Rectal smooth muscle tissue (tissue), 1 donor: ENCODE measurements at regions not wholly inside any gene's neighbourhood (a gene's known extent, or its start where the extent isn't known, plus 50 kb on each side); places are given as distances from the start of the nearest gene placed in this dataset.

Experiments
- H3K27ac ChIP-seq: one replicate; pipeline ENCODE4 v1.7.0; 2013; ENCODE audit warnings: low read depth, low read length, inconsistent platforms
- H3K27me3 ChIP-seq: one replicate; pipeline ENCODE4 v1.7.0; 2013; ENCODE audit warnings: low read length; ENCODE audit not compliant: control insufficient read depth, insufficient read depth
- H3K36me3 ChIP-seq: one replicate; pipeline ENCODE4 v1.7.0; 2013; ENCODE audit warnings: low read length; ENCODE audit not compliant: control insufficient read depth, insufficient read depth
- H3K4me1 ChIP-seq: one replicate; pipeline ENCODE4 v1.7.0; 2013; ENCODE audit warnings: low read length; ENCODE audit not compliant: control insufficient read depth, insufficient read depth
- H3K4me3 ChIP-seq: one replicate; pipeline ENCODE4 v1.7.0; 2013; ENCODE audit warnings: low read length
- H3K9ac ChIP-seq: one replicate; pipeline ENCODE4 v1.7.0; 2013; ENCODE audit warnings: low read length

DNA sequence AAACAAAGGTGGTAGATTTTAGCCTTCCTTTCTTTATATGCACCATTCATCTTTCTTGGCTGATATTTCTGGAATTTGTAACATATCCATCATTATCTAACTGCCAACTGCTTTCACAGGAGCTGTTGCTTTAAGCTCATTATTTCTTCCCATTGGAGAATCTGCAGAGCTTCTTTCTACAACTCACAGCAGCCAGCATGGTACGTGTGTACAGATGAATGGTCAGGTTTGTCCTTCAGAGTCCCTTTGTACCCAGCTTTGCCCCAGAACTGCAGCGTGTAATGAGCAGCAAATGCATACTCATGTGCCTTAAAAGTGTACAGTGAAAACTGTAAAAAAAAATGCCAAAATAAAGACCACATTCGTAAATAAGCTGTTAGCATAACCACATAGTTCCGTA is 260.9 kb downstream of the FIGN start:
- Histone ChIP-seq H3K9ac (no peak overlapping the region), H3K27ac (no peak overlapping the region), H3K4me1 (no peaks in the 10 kb centered on the region), H3K27me3 (no peaks in the 10 kb centered on the region), H3K4me3 (no peak overlapping the region), H3K36me3 (no peaks in the 10 kb centered on the region)

DNA sequence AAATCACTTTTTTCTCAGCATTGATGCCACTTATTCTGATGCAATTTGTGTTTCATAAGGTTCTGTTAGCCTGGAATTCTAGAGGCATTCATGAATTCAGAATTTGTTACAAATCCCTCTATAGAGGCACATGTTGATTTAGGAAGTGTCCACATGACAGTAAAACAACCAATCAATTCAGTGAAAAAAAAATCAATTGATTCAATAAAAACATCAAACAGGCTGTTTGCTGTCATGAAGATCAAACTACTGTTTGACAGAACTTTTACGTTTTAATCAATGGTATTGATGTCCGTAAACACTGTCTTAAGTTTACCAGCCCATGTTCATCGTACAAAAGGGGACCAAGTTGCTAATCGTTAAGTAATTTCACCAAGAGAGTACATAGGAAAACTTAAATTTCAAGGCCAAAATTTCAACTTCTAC is 261.5 kb downstream of the FIGN start:
- no peak overlapping the region for H3K4me3 ChIP-seq
- no peaks in the 10 kb centered on the region for H3K27me3 ChIP-seq
- H3K27ac ChIP-seq, result no peak overlapping the region
- H3K4me1 ChIP-seq, result no peaks in the 10 kb centered on the region
- H3K9ac ChIP-seq, result no peak overlapping the region
- H3K36me3 ChIP-seq, result no peaks in the 10 kb centered on the region

DNA sequence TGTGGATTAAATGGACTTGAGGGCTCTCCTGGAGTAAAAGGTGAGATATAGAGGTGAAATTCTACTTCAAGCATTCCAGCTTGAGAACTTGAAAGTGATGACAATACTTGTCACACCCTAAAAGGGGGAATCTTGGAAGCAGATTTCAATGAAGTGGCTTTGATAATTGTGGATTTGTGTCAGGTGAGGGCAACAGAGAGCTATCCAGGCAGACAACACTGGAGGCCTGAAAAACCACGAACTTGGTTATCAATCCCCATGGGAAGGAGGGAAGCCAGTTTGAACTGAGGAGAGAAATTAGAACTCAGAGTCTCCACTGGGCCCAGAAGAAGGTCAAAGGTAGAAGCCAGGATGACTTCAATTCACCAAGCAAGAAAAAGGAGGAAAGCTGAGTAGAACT is 263.9 kb downstream of the FIGN start:
- no peak overlapping the region for H3K9ac ChIP-seq
- H3K27me3 ChIP-seq, result no peaks in the 10 kb centered on the region
- no peak overlapping the region for H3K27ac ChIP-seq
- no peaks in the 10 kb centered on the region for H3K36me3 ChIP-seq
- no peak overlapping the region for H3K4me3 ChIP-seq
- no peaks in the 10 kb centered on the region for H3K4me1 ChIP-seq

DNA sequence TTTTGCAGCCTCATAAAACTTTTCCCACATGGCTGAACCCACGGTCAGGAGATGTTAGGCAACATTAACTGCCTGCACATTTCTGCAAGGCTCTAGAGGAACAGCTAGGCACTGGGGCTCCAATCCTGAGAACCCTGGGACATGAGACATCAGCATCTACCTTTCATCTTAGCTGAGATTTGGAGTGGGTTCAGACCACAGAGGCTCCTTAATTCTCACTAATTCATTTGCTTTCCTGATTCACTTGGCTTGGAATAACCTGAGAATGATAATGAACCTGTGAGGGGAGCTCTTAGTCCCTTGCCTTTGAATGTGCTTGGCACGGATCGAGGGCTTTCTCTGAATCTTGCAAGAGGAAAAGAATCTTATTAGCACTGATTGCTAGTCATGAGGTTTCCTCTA is 266.2 kb downstream of the FIGN start:
- Histone ChIP-seq H3K9ac (no peak overlapping the region), H3K4me3 (no peak overlapping the region), H3K27ac (no peak overlapping the region), H3K4me1 (no peaks in the 10 kb centered on the region), H3K36me3 (no peaks in the 10 kb centered on the region), H3K27me3 (no peaks in the 10 kb centered on the region)

DNA sequence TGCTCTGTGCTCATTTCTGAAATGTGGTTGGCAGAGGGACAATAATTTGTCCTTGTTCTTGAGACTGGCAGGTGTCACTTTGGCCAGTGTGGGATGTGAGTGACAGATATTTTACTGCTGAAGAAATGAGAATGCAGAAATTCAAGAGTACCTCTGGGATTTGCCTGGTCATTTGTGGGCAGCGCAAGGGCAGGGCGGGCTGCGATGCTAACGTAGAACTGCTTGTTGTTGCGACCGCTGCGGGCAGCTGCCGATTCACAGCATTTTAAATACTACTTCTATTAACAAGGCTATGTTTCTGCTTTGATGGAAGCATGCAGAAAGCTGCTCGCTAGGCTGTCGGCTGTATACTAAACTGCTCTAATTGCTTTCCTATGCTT is 268.6 kb downstream of the FIGN start:
- no peaks in the 10 kb centered on the region for H3K36me3 ChIP-seq
- H3K9ac ChIP-seq, result no peak overlapping the region
- H3K27me3 ChIP-seq, result no peaks in the 10 kb centered on the region
- H3K27ac ChIP-seq, result no peak overlapping the region
- no peak overlapping the region for H3K4me3 ChIP-seq
- no peaks in the 10 kb centered on the region for H3K4me1 ChIP-seq

DNA sequence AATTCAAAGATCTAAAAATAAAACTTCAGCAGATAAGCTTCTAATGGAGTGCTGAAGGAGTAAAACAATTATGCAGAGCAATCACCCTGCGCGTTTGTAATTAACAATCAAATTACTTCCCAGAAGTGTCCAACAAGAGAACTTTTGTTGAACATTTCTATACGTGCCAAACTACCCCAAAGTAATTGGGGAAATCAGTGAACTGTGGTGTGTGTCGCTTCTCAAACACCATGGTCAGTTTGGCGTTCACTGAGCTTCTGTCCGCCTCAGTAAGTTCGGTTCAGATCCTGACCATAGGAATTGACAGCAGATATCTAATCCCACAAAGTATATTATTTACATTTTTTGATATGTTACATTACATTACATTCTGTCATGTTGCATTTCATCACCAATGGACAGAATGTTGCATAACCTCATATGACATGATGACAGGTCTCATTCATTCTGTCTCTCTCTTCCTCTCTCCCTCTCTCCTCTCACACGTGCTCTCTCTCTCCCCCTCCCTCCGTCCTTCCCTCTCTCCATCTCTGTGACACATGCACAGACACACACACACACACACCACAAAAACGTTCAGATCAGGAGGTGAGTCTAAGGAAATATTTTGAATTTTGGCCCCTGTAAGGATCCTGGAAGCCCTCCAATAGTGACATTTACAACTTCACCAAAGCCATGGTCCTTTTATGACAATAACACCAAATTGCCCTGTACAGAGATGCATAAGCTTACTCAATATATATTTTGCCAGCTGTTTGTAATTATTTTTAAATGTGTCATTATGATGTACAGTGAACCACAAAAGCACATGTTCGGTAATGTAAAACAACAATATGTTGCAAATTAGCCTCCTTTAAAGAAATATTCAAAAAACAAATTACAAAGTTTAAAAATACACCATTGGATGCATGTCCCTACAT is 269.2 kb downstream of the FIGN start:
- no peak overlapping the region for H3K9ac ChIP-seq
- no peaks in the 10 kb centered on the region for H3K36me3 ChIP-seq
- no peak overlapping the region for H3K4me3 ChIP-seq
- no peaks in the 10 kb centered on the region for H3K4me1 ChIP-seq
- no peak overlapping the region for H3K27ac ChIP-seq
- H3K27me3 ChIP-seq, result no peaks in the 10 kb centered on the region

DNA sequence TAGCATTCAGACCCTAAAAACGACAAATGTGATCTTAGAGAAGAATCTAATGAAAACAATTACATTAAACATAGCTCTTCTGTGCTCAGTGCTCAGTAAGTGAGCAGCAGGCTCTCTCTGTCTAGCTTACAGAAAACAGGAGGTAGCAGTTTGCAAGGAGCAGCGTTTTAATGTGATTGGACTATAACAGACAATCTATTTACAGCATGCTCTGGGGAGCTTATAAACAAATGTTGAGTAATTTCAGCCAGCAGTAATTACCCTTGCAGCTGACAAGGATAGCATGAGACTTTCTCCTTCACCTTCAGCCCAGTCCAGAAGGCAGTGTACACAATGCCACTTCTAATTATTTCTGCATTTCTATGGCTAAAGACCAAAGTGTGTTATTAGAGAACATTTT is 270.4 kb downstream of the FIGN start:
- Histone ChIP-seq H3K27ac (no peak overlapping the region), H3K36me3 (no peaks in the 10 kb centered on the region), H3K4me1 (no peaks in the 10 kb centered on the region), H3K9ac (no peak overlapping the region), H3K4me3 (no peak overlapping the region), H3K27me3 (no peaks in the 10 kb centered on the region)

DNA sequence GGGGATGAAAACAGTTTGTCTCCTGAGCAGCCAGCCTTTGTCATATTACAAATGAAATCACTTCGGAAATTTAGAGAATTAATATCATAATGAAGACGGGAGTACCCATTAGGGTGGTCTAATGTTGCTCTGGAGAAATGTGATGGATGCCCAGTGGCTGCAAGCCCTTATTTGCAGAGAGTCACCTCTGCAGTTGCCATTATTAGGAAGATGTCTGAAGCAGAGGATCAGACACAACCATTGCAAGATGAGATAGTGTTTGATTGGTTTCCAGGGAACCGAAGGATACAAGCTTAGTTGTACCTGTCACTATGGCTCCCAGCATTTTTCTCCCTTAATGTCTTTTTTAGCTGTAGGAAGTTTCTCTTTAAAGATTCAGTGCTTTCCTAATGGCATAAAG is 272.4 kb downstream of the FIGN start:
- Histone ChIP-seq H3K9ac (no peak overlapping the region), H3K27ac (no peak overlapping the region), H3K4me1 (no peaks in the 10 kb centered on the region), H3K4me3 (no peak overlapping the region), H3K36me3 (no peaks in the 10 kb centered on the region), H3K27me3 (no peaks in the 10 kb centered on the region)

DNA sequence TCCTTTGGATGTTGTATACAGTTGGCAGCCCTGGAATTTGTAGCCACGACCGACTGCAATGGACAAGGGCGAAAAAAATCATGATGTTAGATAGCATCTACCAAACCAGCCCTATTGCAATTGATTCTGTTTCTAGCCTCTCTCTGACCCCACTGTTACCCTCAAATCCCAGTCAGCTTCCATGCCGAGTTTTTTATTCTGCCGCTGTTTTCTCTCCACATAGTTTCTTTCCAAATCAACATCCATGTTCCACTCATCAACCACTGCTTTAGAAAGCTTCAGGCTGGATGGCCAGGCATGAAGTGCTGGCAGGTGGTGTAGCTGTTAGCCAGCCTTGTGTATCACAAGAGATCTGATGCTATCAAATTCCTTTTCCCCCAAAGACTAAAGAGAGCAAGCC is 272.8 kb downstream of the FIGN start:
- Histone ChIP-seq H3K27ac (no peak overlapping the region), H3K4me1 (no peaks in the 10 kb centered on the region), H3K27me3 (no peaks in the 10 kb centered on the region), H3K4me3 (no peak overlapping the region), H3K9ac (no peak overlapping the region), H3K36me3 (no peaks in the 10 kb centered on the region)

DNA sequence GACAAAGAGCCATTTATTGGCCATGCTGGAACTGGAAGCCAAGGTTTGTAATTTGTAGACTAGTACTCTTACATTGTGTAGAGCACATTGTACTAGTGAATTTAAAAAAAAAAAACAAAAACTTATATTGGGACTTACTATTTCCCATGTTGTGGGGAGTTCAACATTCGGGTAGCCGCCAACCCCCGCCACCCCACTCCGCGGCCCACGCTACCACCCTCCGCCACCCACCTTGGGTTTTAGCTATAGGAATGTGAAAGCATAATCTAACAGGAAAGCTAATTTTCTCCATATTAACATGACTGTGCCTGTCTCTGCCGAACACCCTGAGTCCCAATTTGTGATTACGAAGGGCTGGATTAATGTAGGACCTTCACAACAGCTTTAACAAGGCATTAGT is 275.8 kb downstream of the FIGN start:
- Histone ChIP-seq H3K4me3 (no peak overlapping the region), H3K36me3 (no peaks in the 10 kb centered on the region), H3K4me1 (no peaks in the 10 kb centered on the region), H3K27me3 (no peaks in the 10 kb centered on the region), H3K9ac (no peak overlapping the region), H3K27ac (no peak overlapping the region)

DNA sequence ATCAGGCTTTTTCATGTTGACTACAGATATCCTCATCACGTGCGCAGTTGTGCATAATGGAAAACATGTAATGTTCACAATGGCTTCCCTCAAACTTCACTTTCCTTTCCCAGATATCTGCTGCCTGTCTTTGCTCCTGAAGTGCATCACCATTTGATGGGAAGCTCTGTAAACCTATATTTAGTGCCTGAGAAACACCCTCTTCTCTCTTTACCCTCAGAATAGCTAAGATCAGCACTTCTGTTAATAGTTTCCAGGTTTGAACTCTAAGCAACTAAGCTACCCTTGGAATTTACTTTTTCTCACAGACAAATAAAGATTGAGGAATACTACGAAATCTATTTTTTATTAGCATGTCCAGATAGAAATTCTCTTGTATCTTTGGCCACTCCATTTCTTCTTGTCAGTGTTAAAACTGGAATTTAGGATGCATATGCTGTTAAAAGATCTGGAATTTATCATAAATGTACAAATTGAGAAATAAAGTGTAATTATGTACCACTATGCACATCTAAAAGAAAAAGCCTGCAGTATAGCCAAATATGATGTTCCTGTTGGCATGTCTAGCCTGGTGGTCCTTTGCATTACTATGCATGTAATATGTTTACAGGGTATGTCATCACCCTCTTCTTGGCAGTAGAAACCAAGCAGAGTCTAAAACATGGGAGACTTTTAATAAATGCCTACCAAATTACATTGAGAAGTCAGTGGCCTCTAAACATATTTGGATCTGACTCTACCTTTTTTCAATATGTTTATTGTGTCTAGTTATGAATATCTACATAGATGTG is 278.7 kb downstream of the FIGN start:
- Histone ChIP-seq H3K9ac (no peak overlapping the region), H3K27ac (no peak overlapping the region), H3K27me3 (no peaks in the 10 kb centered on the region), H3K4me3 (no peak overlapping the region), H3K4me1 (no peaks in the 10 kb centered on the region), H3K36me3 (no peaks in the 10 kb centered on the region)

DNA sequence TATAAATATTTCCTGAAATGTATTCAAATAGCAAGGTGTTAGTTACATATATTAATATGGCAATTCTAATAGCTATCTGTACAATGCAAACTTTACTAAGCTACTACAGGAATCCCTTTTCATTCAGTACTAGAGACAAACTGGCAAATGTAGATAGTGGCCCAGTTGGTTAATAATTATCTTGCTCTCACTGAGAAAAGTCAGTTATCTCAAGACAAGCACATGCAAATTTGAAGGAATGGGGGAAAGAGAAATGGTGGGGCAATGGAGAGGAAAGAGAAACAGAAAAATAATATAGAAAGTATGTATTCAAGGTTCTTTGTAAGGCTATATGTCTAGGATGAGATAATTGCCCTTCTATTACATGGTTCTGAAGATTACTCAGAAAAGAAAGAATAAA is 280.0 kb downstream of the FIGN start:
- H3K27ac ChIP-seq, result no peak overlapping the region
- no peak overlapping the region for H3K4me3 ChIP-seq
- no peaks in the 10 kb centered on the region for H3K4me1 ChIP-seq
- H3K27me3 ChIP-seq, result no peaks in the 10 kb centered on the region
- H3K9ac ChIP-seq, result no peak overlapping the region
- no peaks in the 10 kb centered on the region for H3K36me3 ChIP-seq
